ENCODE measurements at regions not wholly inside any gene's neighbourhood (a gene's known extent, or its start where the extent isn't known, plus 50 kb on each side); places are given as distances from the start of the nearest gene placed in this dataset.
A peak's percentile ranks its signal among the peaks of the same experiment; 100 is the strongest.
"Not testable (repeated sequence)": the region's sequence is repeated elsewhere in the genome, so short reads cannot be mapped to it uniquely, and the experiment has no call there.

DNA sequence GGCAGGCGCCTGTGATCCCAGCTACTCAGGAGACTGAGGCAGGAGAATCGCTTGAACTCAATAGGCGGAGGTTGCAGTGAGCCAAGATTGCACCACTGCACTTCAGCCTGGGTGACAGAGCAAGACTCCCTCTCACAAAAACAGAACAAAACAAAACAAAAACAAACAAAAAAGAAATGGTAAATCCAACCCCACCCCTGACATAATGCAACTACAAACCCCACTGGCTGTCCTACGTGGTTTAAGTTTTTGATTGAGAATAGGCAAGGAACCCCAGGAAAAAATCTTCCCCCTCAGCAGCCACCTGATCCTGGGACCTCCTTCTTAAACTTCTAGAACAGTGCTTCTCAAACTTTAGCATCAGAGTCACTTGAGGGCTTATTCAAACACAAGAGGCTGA lies 123.1 kb downstream of the TRIM27 start:
- DNase-seq (ENCODE audit: low read depth, low spot score), result not testable (repeated sequence)

DNA sequence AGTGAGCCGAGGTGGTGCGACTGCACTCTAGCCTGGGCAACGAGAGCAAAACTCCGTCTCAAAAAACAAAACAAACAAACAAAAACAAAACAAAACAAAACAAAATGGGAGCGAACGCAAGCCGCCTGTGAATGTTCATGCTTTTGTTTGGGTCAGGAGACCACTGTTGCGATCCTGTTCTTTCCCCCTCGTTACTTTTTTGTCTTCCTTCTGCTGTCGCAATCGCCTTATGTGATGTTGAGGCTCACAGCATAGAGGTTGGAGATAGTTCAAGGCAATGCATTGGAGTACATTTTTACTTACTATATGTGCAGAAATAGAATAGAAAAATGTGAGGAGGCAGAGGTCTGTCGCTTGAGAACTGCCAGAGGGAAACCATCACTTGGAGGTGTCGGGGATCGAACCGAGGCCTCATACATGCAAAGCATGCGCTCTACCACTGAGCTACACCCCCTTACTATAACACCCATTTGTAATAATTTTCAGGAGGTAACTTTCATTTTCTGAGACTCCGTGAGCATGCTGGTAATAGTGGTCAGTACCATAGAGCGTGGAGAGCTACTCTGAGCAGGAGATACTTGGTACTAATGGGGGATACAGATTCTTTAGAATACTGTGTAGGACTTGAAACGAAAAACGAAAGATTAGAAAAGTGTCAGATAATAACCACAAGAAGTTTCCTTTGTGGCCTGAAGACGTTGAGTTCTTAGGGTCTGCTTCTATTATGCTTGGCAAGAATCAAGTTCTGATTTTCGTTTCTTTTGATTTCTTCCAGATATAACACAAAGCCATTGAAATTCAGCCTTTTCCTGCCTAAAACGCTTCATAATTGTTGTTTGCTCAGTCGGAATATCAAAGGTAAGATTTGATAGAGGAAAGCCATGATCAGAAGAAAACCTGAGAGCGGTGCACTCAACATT lies 121.1 kb downstream of the TRIM27 start:
- no peak for DNase-seq (ENCODE audit: low read depth, low spot score)

DNA sequence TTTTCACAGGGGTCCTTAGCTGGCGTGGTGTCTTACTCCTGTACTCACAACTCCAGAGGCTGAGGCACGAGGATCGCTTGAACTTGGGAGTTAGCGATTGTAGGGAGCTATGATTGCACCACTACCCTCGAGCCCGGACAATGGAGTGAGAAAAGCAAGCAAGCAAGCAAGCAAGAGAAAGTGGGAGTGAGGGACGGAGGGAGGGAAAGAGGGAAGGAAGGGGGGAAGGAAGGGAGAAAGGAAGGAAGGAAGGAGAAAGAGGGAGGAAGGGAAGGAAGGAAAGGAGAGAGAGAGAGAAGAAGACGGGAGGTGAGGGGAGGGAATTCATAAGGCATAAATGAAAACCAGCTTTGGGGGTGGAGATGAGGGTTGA lies 120.5 kb downstream of the TRIM27 start:
- DNase-seq (ENCODE audit: low read depth, low spot score), result no peak

- DNase-seq (ENCODE audit: low read depth, low spot score), result no peak
Measured at GRCh38 chr6:28807682-28808280, 116.0 kb downstream of the TRIM27 start.

DNA sequence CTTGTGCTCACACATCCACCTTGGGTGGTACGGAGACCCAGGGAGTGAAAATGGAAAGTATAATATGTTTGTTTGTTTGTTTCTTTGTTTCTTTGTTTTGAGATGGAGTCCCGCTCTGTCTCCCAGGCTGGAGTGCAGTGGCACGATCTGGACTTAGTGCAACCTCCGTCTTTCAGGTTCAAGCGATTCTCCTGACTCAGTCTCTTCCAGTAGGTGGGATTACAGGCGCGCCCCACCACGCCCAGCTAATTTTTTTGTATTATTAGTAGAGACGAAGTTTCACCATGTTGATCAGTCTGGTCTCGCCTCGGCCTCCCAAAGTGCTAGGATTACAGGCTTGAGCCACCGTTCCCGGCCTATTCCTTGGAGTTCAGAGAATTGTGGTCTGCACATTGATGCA lies 115.4 kb downstream of the TRIM27 start:
- DNase-seq (ENCODE audit: low read depth, low spot score), result no peak

DNA sequence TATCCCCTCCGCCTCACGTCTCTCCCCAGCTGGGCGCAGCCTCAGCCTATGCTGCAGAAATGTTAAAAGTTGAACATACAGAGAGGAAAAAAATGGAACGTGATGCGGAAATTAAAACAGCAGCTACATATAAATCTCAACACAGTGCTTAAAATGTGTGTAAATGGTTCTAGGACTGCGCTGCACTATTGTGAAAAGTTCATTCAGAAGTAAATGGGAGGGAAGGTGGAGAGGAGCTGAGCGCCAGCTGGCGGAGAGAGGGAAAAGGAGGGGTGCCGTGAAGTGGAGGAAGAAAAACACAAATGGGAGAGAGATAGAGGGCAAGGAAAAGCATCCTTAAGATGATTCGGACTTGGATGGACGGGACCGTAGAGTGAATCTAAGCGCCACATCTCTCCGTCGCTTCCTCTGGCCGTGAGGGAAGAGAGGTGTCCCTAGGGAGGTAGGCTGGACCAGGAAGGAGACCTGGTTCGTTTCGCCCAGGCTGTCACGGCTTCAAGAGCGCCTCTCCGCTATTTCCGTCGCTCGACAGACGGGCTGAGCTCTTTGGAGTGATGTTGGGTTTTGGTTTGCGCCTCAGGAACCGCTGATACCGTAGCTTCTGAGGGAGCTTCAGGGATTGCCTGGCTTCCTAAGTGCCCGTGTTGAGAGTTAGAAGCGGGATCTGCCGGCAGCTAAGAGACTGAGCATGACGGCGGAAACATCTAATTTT lies 113.7 kb downstream of the TRIM27 start:
- no peak for DNase-seq (ENCODE audit: low read depth, low spot score)

GRCh38 chr6:28810659-28811053 lies 113.1 kb downstream of the TRIM27 start:
- DNase-seq (ENCODE audit: low read depth, low spot score), result no peak

DNA sequence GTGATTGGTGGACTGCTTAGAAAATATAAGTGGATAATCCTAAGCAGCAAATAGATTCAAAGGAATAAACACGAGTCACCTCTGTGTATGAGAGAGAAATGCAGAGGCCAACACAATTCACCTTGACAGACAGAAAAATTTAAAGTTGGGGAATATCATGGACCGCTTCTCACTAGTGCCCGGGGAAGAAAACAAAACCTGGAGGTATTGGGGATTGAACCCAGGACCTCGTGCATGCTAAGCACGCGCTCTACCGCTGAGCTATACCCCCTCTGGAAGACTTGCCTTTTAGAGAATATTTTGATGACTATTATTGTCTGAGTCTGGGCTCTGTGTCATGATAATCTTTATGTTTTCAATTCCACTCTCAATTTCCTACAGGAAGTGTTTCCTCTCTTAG lies 111.9 kb downstream of the TRIM27 start:
- DNase-seq (ENCODE audit: low read depth, low spot score), result no peak

- no peak for DNase-seq (ENCODE audit: low read depth, low spot score)
Measured at GRCh38 chr6:28812778-28813569, 110.8 kb downstream of the TRIM27 start.

- no peak for DNase-seq (ENCODE audit: low read depth, low spot score)
Measured at GRCh38 chr6:28814032-28814976, 109.5 kb downstream of the TRIM27 start.

- DNase-seq (ENCODE audit: low read depth, low spot score), result no peak
Measured at GRCh38 chr6:28816339-28816908, 107.4 kb downstream of the TRIM27 start.

GRCh38 chr6:28816909-28817807 lies 106.6 kb downstream of the TRIM27 start:
- no peak for DNase-seq (ENCODE audit: low read depth, low spot score)

DNA sequence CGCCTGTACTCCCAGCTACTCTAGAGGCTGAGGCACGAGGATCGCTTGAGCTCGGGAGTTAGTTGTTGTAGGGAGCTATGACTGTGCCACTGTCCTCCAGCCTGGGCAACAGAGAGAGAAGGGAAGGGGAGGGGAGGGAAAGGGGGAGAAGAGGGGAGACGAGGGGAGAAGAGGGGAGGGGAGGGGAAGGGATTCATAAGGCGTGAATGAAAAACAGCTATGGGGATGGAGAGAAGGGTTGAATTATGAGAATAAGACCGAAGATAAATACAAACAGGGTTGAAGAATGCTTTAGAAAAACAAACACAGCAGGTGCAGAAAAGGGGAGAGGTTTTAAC lies 106.0 kb downstream of the TRIM27 start:
- no peak for DNase-seq (ENCODE audit: low read depth, low spot score)

- DNase-seq (ENCODE audit: low read depth, low spot score), result no peak
Measured at GRCh38 chr6:28824793-28825731, 98.7 kb downstream of the TRIM27 start.

DNA sequence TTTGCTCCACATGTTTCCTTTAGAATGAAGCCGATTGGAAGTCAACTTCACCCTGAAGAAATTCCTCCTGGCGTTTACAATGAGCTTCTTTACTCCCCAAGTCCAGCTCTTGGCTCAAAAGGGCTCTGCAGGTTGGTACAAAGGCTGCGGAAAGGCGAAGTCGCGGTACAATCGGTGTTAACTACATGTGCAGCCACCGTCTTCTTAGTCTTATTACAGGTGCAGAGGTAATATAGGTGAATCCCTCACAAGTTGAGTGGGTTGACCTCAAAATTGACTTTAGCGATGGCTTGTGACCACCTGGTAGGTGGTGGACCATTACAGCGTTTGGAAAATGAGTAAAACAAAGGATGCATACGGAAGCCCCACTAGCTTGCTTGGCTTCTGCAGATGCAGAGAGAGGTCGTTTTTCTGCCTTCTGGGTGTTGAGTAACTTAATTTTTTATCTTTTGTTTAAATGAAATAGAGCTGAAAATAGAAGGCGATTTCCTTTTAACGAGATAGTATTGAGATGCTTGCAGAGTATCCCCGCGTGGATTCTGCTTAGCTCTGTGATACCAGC lies 98.0 kb downstream of the TRIM27 start:
- DNase-seq (ENCODE audit: low read depth, low spot score), result no peak

DNA sequence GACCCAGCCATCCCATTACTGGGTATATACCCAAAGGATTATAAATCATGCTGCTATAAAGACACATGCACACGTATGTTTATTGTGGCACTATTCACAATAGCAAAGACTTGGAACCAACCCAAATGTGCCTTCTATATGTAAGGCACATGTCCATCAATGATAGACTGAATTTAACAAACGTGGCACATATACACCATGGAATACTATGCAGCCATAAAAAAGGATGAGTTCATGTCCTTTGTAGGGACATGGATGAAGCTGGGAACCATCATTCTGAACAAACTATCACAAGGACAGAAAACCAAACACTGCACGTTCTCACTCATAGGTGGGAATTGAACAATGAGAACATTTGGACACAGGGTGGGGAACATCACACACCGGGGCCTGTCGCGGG lies 92.1 kb downstream of the TRIM27 start:
- DNase-seq (ENCODE audit: low read depth, low spot score), result not testable (repeated sequence)

DNA sequence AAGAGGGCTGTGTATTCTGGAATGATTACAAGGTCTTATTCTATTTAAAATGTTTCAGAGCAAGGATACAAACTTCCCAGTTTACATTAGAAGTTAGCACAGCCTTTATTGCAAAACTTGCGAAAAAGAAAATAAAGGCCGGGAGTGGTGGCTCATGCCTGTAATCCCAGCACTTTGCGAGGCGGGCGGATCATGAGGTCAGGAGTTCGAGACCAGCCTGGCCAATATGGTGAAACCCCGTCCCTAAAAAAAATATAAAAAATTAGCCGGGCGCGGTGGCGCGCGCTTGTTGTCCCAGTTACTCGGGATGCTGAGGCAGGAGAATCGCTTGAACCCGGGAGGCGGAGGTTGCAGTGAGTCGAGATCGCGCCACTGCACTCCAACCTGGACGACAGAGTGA lies 87.1 kb downstream of the TRIM27 start:
- DNase-seq (ENCODE audit: low read depth, low spot score), result not testable (repeated sequence)

GRCh38 chr6:28838289-28838633 lies 85.5 kb downstream of the TRIM27 start:
- DNase-seq (ENCODE audit: low read depth, low spot score), result peak; percentile 46

Data from activated CD4-positive, CD25-positive, alpha-beta regulatory T cell treated with anti-CD3 and anti-CD28 coated beads, Interleukin-2, amount 50 U/mL, for 16 hours (primary cell).